GM23248 (cell line): ENCODE measurements at regions not wholly inside any gene's neighbourhood (a gene's known extent, or its start where the extent isn't known, plus 50 kb on each side); places are given as distances from the start of the nearest gene placed in this dataset.

Experiments
- DNase-seq: peaks from one replicate; pipeline ENCODE4 v3.0.0-alpha.2; 2015
- H2AFZ ChIP-seq: fragments of 200-600 bp; sonication (generic); 2 replicates; pipeline ENCODE4 v1.6.1; 2016; ENCODE audit warnings: antibody characterized with exemption
- H3F3A ChIP-seq: fragments of 200-600 bp; sonication (generic); 2 replicates; pipeline ENCODE4 v1.6.1; 2016; ENCODE audit warnings: mild to moderate bottlenecking, antibody characterized with exemption, mixed run types; ENCODE audit not compliant: insufficient read depth
- H3K27ac ChIP-seq: fragments of 200-600 bp; sonication (generic); 2 replicates; pipeline ENCODE4 v1.5.1; 2016; ENCODE audit warnings: mild to moderate bottlenecking
- H3K27me3 ChIP-seq: fragments of 200-600 bp; sonication (generic); replicated peaks from 2 replicates; pipeline ENCODE4 v1.6.1; 2016; ENCODE audit warnings: mild to moderate bottlenecking; ENCODE audit not compliant: insufficient read depth
- H3K36me3 ChIP-seq: fragments of 200-600 bp; sonication (generic); 2 replicates; pipeline ENCODE4 v1.6.1; 2016; ENCODE audit warnings: low read depth, mild to moderate bottlenecking
- H3K4me1 ChIP-seq: fragments of 200-600 bp; sonication (generic); 2 replicates; pipeline ENCODE4 v1.6.1; 2016; ENCODE audit warnings: mild to moderate bottlenecking; ENCODE audit not compliant: insufficient read depth
- H3K4me2 ChIP-seq: fragments of 200-600 bp; sonication (generic); one replicate; pipeline ENCODE4 v1.6.1; 2016; ENCODE audit warnings: mild to moderate bottlenecking; ENCODE audit not compliant: unreplicated experiment
- H3K4me3 ChIP-seq: fragments of 200-600 bp; sonication (generic); 2 replicates; pipeline ENCODE4 v1.5.1; 2016; ENCODE audit warnings: mild to moderate bottlenecking
- H3K79me2 ChIP-seq: fragments of 200-600 bp; sonication (generic); 2 replicates; pipeline ENCODE4 v1.6.1; 2016; ENCODE audit warnings: mild to moderate bottlenecking; ENCODE audit not compliant: insufficient read depth
- H3K9ac ChIP-seq: fragments of 200-600 bp; sonication (generic); 2 replicates; pipeline ENCODE4 v1.6.1; 2016; ENCODE audit warnings: mild to moderate bottlenecking
- H3K9me2 ChIP-seq: fragments of 200-600 bp; sonication (generic); 2 replicates; pipeline ENCODE4 v1.6.1; 2016; ENCODE audit warnings: mixed run types, mild to moderate bottlenecking, moderate library complexity; ENCODE audit not compliant: insufficient read depth
- H3K9me3 ChIP-seq: fragments of 200-600 bp; sonication (generic); one replicate; pipeline ENCODE4 v1.6.1; 2017; ENCODE audit warnings: low read depth
- H4K20me1 ChIP-seq: fragments of 200-600 bp; sonication (generic); 2 replicates; pipeline ENCODE4 v1.6.0; 2016; ENCODE audit not compliant: insufficient read depth
- EZH2 ChIP-seq: fragments of 200-600 bp; sonication (generic); IDR thresholded peaks from 2 replicates; pipeline ENCODE4 v1.6.1; 2018; ENCODE audit warnings: antibody characterized with exemption, mild to moderate bottlenecking; ENCODE audit not compliant: insufficient read depth, poor library complexity, severe bottlenecking
- EZH2phosphoT487 ChIP-seq: fragments of 200-600 bp; sonication (generic); IDR thresholded peaks from 2 replicates; pipeline ENCODE4 v1.6.1; 2018; ENCODE audit warnings: antibody characterized with exemption, moderate library complexity, mild to moderate bottlenecking, low read depth; ENCODE audit not compliant: insufficient read depth
- WGBS, 2 experiments: methylation state at CpG; one replicate each; pipeline ENCODE4 v1.1.6; 2015 to 2017; ENCODE audit warnings: low lambda C conversion rate in 2 of 2, low coverage in 1 of 2; ENCODE audit errors: missing lambda C conversion rate in 2 of 2; 5-methylcytosine and 5-hydroxymethylcytosine counted together
- in situ Hi-C: fragments of 300-500 bp; cut with MboI; formaldehyde crosslinking; loops from 2 replicates; pipeline ENCODE4 v1.15.0; 2020

DNA sequence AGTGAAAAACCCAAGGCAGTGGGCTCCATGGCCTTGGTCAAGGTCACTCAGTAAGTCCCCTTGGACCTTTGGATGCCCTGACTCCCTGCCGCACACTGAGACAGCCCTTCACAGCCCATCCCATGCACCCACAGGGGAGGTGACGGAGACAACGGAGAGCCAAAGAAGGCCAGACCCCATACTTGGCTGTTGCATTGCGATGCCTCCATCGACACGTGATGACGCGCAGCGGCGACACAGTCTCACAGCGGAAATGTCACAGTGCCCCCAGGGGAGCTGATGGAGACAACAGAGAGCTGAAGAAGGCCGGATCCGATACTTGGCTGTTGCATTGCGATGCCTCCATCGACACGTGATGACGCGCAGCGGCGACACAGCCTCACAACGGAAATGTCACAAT lies 282.4 kb downstream of the TEX29 start:
- Histone ChIP-seq H3K4me1 (no peaks in the 10 kb centered on the region), H3K9me2 (no peaks in the 10 kb centered on the region), H3K36me3 (no peaks in the 10 kb centered on the region), H3K9ac (no peak overlapping the region), H3K79me2 (no peaks in the 10 kb centered on the region), H3K27me3 (no peaks in the 10 kb centered on the region), H3K4me3 (no peak overlapping the region), H3F3A (no peaks in the 10 kb centered on the region), H3K4me2 (no peak overlapping the region), H2AFZ (no peak overlapping the region), H3K9me3 (peaks cover 2% of the 10 kb centered on the region), H3K27ac (no peak overlapping the region), H4K20me1 (no peaks in the 10 kb centered on the region)
- TF ChIP-seq EZH2 (no peak), EZH2phosphoT487 (no peak)
- DNase-seq, result no peak
- 78 to 79% methylated on average over 21 of the region's 21 CpGs for WGBS, 2 experiments
- in situ Hi-C loops, result loop anchor here (10.0 kb wide), 1 partner anchor 58 kb away; no protein-coding TSS in a partner anchor

- Histone ChIP-seq H3K4me1 (no peaks in the 10 kb centered on the region), H3K9me3 (peaks cover 3% of the 10 kb centered on the region), H3F3A (no peaks in the 10 kb centered on the region), H2AFZ (no peak overlapping the region), H3K9me2 (no peaks in the 10 kb centered on the region), H3K4me3 (no peak overlapping the region), H3K79me2 (no peaks in the 10 kb centered on the region), H3K4me2 (no peak overlapping the region), H3K9ac (no peak overlapping the region), H3K27ac (no peak overlapping the region), H3K36me3 (no peaks in the 10 kb centered on the region), H3K27me3 (no peaks in the 10 kb centered on the region), H4K20me1 (no peaks in the 10 kb centered on the region)
- WGBS, 2 experiments, result 20 to 32% methylated on average over 14 of the region's 14 CpGs
- in situ Hi-C loops, result loop anchor here (10.0 kb wide), 1 partner anchor 59 kb away; no protein-coding TSS in a partner anchor
- DNase-seq, result no peak
- TF ChIP-seq EZH2phosphoT487 (no peak), EZH2 (no peak)
These were observed 283.7 kb downstream of the TEX29 start for GRCh38 chr13:111604097-111604496.

DNA sequence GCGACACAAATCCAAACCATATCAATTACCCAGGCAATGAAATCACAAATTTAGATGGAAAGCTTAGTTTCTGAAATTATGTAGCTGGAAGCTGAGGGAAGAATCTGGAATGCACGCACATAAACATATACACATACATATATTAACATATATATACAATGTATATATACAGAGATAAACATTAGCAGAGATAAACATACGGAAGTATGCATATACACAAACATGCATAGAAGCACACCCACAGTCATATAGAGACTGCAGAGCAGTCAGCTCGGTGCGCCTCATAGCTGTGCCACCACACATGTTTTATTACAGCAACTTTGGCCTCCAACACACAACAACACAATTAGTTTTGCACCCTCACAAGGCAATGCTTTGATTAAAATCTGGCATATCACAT lies 288.1 kb downstream of the TEX29 start:
- H3K4me1 ChIP-seq, result no peaks in the 10 kb centered on the region
- no peaks in the 10 kb centered on the region for H3K79me2 ChIP-seq
- in situ Hi-C loops, result loop anchor here (10.0 kb wide), 1 partner anchor 64 kb away; no protein-coding TSS in a partner anchor
- H3K36me3 ChIP-seq, result no peaks in the 10 kb centered on the region
- no peaks in the 10 kb centered on the region for H4K20me1 ChIP-seq
- no peaks in the 10 kb centered on the region for H3K9me2 ChIP-seq
- DNase-seq, result no peak
- H3K4me3 ChIP-seq, result no peak overlapping the region
- no peaks in the 10 kb centered on the region for H3K27me3 ChIP-seq
- H3K4me2 ChIP-seq, result no peak overlapping the region
- WGBS, 2 experiments, result 36 to 39% methylated on average over 5 of the region's 5 CpGs
- H3K9me3 ChIP-seq, result peaks cover 3% of the 10 kb centered on the region
- H3K27ac ChIP-seq, result no peak overlapping the region
- no peak overlapping the region for H2AFZ ChIP-seq
- TF ChIP-seq EZH2 (no peak), EZH2phosphoT487 (no peak)
- H3F3A ChIP-seq, result no peaks in the 10 kb centered on the region
- no peak overlapping the region for H3K9ac ChIP-seq

- H3K36me3 ChIP-seq, result no peaks in the 10 kb centered on the region
- H4K20me1 ChIP-seq, result no peaks in the 10 kb centered on the region
- H3K27ac ChIP-seq, result no peak overlapping the region
- H3K9me2 ChIP-seq, result no peaks in the 10 kb centered on the region
- no peaks in the 10 kb centered on the region for H3K27me3 ChIP-seq
- H3K9me3 ChIP-seq, result peaks cover 3% of the 10 kb centered on the region
- no peak overlapping the region for H2AFZ ChIP-seq
- WGBS, 2 experiments, result 32 to 38% methylated on average over 9 of the region's 9 CpGs
- no peak overlapping the region for H3K9ac ChIP-seq
- no peak for DNase-seq
- no peaks in the 10 kb centered on the region for H3K4me1 ChIP-seq
- H3K4me3 ChIP-seq, result no peak overlapping the region
- H3K4me2 ChIP-seq, result no peak overlapping the region
- no peaks in the 10 kb centered on the region for H3K79me2 ChIP-seq
- TF ChIP-seq EZH2phosphoT487, result no peak
- TF ChIP-seq EZH2, result no peak
- in situ Hi-C loops, result loop anchor here (10.0 kb wide), 1 partner anchor 65 kb away; no protein-coding TSS in a partner anchor
- no peaks in the 10 kb centered on the region for H3F3A ChIP-seq
These were observed 289.2 kb downstream of the TEX29 start for GRCh38 chr13:111609631-111610030.

DNA sequence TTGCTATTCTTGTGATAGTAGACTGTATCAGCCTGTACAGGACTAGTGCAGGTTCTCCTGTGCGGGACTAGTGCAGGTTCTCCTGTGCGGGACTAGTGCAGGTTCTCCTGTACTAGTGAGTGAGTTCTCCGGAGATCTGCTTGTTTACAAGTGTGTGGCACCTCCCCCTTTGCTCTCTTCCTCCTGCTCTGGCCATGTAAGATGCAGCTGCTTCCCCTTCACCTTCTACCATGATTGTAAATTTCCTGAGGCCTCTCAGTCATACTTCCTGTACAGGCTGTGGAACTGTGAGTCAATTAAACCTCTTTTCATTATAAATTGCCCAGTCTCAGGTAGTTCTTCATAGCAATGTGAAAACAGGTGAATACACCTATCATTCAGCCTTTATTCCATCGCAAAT lies 289.6 kb downstream of the TEX29 start:
- TF ChIP-seq EZH2, result no peak
- no peak for TF ChIP-seq EZH2phosphoT487
- 11% methylated on average over 4 of the region's 4 CpGs for WGBS, 2 experiments
- Histone ChIP-seq H3F3A (no peaks in the 10 kb centered on the region), H3K4me3 (no peak overlapping the region), H3K27me3 (no peaks in the 10 kb centered on the region), H3K9ac (no peak overlapping the region), H3K27ac (no peak overlapping the region), H3K4me2 (no peak overlapping the region), H3K36me3 (no peaks in the 10 kb centered on the region), H3K9me3 (peaks cover 3% of the 10 kb centered on the region), H3K4me1 (no peaks in the 10 kb centered on the region), H4K20me1 (no peaks in the 10 kb centered on the region), H3K79me2 (no peaks in the 10 kb centered on the region), H3K9me2 (no peaks in the 10 kb centered on the region), H2AFZ (no peak overlapping the region)
- in situ Hi-C loops, result no loop called here
- DNase-seq, result no peak
